DMS 273 (cell line): ENCODE measurements at regions not wholly inside any gene's neighbourhood (a gene's known extent, or its start where the extent isn't known, plus 50 kb on each side); places are given as distances from the start of the nearest gene placed in this dataset.

Experiments
- DNase-seq: peaks from one replicate; lab custom pipeline; 2025; ENCODE audit not compliant: unreplicated experiment; lab: John Stamatoyannopoulos, UW

GRCh38 chr14:98607341-98607910 is 664.6 kb downstream of the BCL11B start:
- no peak for DNase-seq

- DNase-seq, result no peak
Observed at GRCh38 chr14:98608071-98609060, 663.6 kb downstream of the BCL11B start.

GRCh38 chr14:98612434-98613200 is 659.4 kb downstream of the BCL11B start:
- no peak for DNase-seq

GRCh38 chr14:98614741-98615140 is 657.3 kb downstream of the BCL11B start:
- DNase-seq, result no peak

DNA sequence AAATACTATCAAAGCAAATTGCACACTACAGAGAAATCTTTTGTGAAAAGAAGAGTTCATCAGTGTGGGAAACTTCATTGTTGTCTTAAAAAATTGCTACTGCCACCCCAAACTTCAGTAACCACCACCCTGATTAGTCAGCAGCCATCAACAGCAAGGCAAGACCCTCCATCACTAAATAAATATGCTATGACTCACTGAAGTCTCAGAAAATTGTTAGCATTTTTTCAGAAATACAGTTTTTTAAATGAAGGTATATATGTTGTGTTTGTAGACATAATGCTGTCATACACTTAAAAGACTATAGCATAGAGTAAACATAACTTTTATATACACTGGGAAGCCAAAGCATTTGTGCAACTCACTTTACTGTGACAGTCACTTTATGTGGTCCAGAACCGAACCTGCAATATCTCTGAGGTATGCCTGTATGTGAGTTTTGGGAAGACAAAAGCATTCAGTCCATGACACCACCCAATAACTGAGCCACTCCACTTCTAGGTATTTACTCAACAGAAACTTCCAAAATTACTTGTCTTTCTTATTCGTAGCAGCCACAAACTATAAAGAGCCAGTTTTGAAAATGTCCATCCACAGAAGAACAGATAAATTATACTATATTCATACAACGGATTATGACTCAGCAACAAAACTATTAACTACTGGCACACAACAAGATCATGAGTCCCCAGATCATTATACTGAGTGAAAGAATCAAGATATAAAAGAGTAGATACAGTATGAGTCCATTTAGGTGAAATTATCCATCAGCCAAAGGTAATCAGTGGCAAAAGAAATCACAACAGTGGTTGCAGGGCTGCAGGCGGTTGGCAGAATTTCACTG is 649.6 kb downstream of the BCL11B start:
- no peak for DNase-seq

DNA sequence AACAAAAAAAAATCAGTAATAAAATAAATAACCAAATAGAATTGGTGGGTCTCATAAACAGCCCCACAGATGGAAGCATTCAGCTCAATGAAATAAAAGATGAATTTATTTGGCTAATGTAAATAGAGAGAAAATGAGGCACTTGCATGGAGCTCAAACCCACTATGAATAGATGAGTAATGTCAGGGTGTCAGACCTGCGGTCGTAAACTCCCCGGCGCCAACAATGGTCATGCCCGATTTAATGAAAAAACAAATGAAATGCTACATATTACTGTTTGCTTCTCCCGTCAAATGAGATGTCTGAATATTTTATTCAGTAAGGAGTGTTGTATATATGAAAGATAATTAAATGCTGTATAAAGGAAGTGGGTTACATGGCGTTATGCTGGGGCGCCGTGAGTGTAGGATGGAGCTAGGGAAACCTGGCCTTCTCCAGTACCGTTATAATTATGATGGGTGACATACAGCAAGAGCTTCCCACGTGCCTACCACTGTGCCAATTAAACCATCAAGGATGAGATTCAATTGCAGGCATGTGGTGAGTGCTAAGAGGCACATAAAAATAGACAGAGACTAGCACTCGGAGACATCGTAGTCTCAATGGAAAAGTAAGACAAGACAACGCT is 648.1 kb downstream of the BCL11B start:
- no peak for DNase-seq

DNA sequence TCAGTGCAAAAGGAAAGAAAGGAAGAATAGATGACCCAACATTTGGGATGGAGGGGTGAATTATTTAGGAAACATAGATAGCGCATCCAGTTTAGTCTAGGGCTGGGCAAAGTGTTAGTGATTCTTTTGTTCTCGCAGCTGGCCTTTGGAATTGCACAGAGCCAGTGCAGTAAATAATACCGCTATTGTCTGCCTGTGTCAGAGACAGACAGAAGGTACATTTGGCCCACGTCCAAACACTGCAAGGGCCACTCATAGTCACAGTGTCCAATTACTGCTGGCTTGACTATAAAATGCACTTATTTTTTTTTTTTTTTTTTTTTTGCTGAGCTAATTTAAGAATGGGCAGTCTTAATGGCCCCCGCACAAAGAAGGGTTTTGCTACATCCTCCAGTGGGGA is 638.6 kb downstream of the BCL11B start:
- DNase-seq, result peak; percentile 7

- no peak for DNase-seq
Observed at GRCh38 chr14:98634043-98634820, 637.8 kb downstream of the BCL11B start.

DNA sequence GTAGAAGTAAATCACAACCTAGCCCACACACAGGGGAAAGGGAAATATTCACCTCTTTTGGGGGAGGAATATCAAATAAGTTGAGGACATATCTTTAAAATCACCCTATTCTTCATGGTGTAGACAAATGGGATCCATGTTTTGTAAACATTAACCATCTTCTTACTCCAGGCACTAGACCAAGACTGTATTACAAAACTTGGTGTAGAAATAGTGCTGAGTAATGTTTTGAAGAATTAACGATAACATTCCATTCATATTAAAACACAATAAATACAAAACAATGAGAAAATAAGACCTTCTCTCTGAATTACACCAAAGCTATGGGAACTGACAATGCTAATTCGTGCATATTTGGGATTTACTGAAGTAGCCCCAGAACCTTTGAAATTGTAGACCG is 633.6 kb downstream of the BCL11B start:
- DNase-seq, result no peak

GRCh38 chr14:98647754-98648153 is 624.2 kb downstream of the BCL11B start:
- DNase-seq, result no peak

GRCh38 chr14:98651037-98651436 is 621.0 kb downstream of the BCL11B start:
- no peak for DNase-seq

DNA sequence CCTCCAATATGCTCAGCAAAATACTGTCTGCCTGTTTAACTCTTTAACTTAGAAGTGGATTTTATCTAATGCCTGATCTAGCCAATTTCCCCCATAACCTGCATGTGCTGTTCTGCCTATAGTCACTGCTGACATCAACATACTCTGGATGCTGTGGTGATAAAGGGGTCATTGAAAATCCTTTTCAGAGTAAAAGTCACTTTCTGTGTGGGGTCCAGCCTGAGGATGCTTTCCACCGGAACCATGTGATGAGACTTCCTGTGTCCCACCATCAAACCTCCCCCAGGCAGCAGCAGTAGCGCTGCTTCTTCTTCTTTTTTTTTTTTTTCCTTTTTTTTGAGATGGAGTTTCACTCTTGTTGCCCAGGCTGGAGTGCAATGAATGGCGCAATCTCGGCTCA is 607.0 kb downstream of the BCL11B start:
- no peak for DNase-seq

GRCh38 chr14:98666545-98666944 is 605.5 kb downstream of the BCL11B start:
- DNase-seq, result no peak

GRCh38 chr14:98682033-98682432 is 590.0 kb downstream of the BCL11B start:
- no peak for DNase-seq

DNA sequence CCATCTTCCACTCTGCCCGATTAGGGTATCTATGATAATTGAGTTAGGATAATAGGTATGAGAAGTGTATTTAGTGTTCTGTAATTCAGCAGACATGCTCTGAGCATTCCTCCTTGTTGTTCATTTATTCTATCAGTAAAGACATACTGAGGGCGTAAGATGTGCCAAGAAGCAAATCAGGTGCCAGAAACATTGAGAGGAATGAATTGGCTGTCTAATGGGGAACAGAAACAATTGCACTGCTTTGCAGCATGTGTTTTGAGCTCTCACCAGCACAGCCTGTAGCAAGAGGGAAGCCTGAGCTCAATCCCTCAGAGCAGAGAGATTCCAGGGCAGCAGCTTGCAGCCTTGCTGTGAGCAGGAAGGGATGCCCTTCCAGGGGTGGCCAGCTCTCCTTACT is 589.3 kb downstream of the BCL11B start:
- DNase-seq, result no peak

DNA sequence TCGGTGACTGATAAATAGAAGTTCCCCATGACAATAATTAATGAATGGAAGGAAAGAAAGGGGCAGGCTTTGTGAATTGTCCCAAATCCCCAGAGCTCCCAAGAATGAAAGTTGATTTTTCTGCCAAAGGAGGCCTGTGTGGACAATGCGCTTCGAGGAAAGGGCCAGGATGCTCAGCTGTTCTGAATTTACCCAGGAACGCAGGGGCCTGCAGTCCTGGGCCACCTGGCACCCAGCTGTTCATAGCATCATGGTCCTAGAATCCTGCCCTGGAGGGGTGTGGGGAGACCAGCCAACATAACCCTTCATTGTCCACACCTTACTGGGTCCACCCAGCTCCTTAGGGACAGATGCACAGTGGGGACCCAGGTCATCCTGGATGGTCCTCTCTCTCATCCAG is 587.5 kb downstream of the BCL11B start:
- no peak for DNase-seq

DNA sequence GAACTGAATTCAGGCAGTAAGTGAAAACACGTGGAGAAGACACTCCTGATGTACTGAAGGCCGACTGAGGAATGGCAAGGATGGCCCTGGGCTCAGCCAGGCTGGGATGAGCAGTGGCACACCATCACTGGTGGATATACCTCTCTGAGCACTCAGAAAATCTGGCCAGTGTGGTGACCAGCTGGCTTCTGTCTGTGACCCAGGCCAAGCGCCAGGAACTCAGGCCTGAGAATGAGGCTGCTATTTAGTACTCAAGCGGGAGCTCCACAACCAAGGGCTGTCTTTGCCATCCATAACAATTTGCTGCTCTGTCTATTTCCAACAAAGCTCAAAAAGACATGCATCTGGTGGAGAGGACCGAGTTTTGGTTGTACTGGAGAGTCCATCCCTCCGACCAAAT is 586.3 kb downstream of the BCL11B start:
- no peak for DNase-seq

DNA sequence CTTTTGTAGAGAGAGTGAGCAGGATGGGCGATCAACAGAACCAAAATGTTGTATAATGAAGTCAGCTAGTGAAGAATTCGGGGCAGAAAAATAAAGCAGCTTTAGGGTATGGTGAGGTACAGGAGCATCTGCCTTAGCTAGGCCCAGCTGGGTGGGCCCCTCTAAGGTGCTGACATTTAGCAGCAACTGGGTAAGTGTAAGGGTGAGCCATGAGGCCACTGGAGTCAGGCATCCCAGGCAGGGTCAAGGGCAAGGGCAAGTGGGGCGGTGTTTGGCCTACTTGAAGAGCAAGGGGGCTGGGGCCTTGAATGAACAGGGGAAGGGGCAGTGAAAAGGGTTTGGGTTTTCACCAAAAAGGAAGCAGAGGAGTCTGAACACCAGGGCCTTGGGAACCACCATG is 583.6 kb downstream of the BCL11B start:
- DNase-seq, result no peak

- DNase-seq, result no peak
Observed at GRCh38 chr14:98689951-98690350, 582.0 kb downstream of the BCL11B start.

GRCh38 chr14:98692832-98693231 is 579.2 kb downstream of the BCL11B start:
- DNase-seq, result no peak
